Activated B cell treated with CpG ODN at 0.5 μM for 24 hours (primary cell): ENCODE measurements at regions not wholly inside any gene's neighbourhood (a gene's known extent, or its start where the extent isn't known, plus 50 kb on each side); places are given as distances from the start of the nearest gene placed in this dataset.

Source experiments
- ATAC-seq: fragments of 200-7000 bp; cut with Tn5 transposase; one replicate; pipeline ENCODE4 v1.10.0; 2021; ENCODE audit warnings: low read depth, mild to moderate bottlenecking, moderate library complexity
- CTCF ChIA-PET: fragments of 350-600 bp; sonication (Branson Sonifier 250); formaldehyde crosslinking; loops from one replicate; lab custom pipeline; 2021; ENCODE audit warnings: antibody characterized with exemption; lab: Charles Lee
- POLR2A ChIA-PET: fragments of 350-600 bp; sonication (Branson Sonifier 250); formaldehyde crosslinking; loops from one replicate; lab custom pipeline; 2021; ENCODE audit warnings: antibody characterized with exemption; lab: Charles Lee
- DNase-seq: peaks from one replicate; pipeline ENCODE4 v3.0.0; 2022
- H3K27ac Mint-ChIP-seq: one replicate; pipeline ENCODE4 v1.8.0; 2020; ENCODE audit warnings: mixed read lengths
- H3K27me3 Mint-ChIP-seq: one replicate; pipeline ENCODE4 v1.8.0; 2021; ENCODE audit warnings: mixed read lengths
- H3K36me3 Mint-ChIP-seq: one replicate; pipeline ENCODE4 v1.8.0; 2021; ENCODE audit warnings: low read depth, mixed read lengths
- H3K4me1 Mint-ChIP-seq: one replicate; pipeline ENCODE4 v1.8.0; 2021; ENCODE audit warnings: mixed read lengths
- H3K4me3 Mint-ChIP-seq: one replicate; pipeline ENCODE4 v1.8.0; 2020; ENCODE audit warnings: mild to moderate bottlenecking, mixed read lengths
- H3K9me3 Mint-ChIP-seq: one replicate; pipeline ENCODE4 v1.8.0; 2020; ENCODE audit warnings: mixed read lengths
- intact Hi-C: fragments of 100-400 bp; cut with micrococcal nuclease; formaldehyde crosslinking; loops from one replicate; pipeline ENCODE4 v1.15.1; 2024
- TF ChIP-seq, protein P1 (sequence below): fragments of 200-600 bp; IDR thresholded peaks from one replicate; pipeline ENCODE4 v1.8.0; 2022; ENCODE audit warnings: antibody characterized with exemption, mild to moderate bottlenecking

GRCh38 chr6:8278562-8278961, 156.8 kb downstream of the SLC35B3 start:
- intact Hi-C loops = no loop called here
- H3K4me1 Mint-ChIP-seq = no peaks in the 10 kb centered on the region
- CTCF ChIA-PET = no interaction called here
- POLR2A ChIA-PET = no interaction called here
- ATAC-seq = no peak
- H3K9me3 Mint-ChIP-seq = no peaks in the 10 kb centered on the region
- H3K27me3 Mint-ChIP-seq = no peaks in the 10 kb centered on the region
- DNase-seq = no peak
- H3K4me3 Mint-ChIP-seq = no peak overlapping the region
- TF ChIP-seq, protein P1, sequence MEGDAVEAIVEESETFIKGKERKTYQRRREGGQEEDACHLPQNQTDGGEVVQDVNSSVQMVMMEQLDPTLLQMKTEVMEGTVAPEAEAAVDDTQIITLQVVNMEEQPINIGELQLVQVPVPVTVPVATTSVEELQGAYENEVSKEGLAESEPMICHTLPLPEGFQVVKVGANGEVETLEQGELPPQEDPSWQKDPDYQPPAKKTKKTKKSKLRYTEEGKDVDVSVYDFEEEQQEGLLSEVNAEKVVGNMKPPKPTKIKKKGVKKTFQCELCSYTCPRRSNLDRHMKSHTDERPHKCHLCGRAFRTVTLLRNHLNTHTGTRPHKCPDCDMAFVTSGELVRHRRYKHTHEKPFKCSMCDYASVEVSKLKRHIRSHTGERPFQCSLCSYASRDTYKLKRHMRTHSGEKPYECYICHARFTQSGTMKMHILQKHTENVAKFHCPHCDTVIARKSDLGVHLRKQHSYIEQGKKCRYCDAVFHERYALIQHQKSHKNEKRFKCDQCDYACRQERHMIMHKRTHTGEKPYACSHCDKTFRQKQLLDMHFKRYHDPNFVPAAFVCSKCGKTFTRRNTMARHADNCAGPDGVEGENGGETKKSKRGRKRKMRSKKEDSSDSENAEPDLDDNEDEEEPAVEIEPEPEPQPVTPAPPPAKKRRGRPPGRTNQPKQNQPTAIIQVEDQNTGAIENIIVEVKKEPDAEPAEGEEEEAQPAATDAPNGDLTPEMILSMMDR = no peak
- H3K36me3 Mint-ChIP-seq = no peaks in the 10 kb centered on the region
- H3K27ac Mint-ChIP-seq = no peak overlapping the region

GRCh38 chr6:8277769-8278168, 157.6 kb downstream of the SLC35B3 start:
- no peak for DNase-seq
- TF ChIP-seq, protein P1 = no peak
- no peak overlapping the region for H3K27ac Mint-ChIP-seq

DNA sequence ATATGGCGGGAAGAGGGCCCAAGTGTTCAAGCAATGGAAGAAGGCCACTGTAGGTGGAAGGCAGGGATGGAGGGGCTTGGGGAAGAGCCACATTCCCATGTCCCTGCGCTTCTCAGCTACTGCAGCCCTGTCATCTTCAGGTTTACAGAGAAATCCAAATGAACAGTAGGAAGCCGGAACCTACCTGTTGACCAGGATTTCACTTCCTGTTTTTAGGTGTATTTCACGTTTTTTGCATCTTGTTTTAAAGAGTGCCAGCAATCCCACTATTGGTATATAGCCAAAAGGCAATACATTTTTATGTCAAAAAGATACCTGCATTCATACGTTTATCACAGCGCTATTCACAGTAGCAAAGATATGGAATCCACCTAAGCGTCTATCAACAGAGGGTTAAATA, 159.2 kb downstream of the SLC35B3 start:
- ATAC-seq (no peak), DNase-seq (no peak)
- intact Hi-C loops = no loop called here
- ChIA-PET POLR2A (no interaction called here), CTCF (no interaction called here)
- no peaks in the 10 kb centered on the region for H3K27me3 Mint-ChIP-seq
- H3K27ac Mint-ChIP-seq = no peak overlapping the region
- H3K9me3 Mint-ChIP-seq = no peaks in the 10 kb centered on the region
- H3K36me3 Mint-ChIP-seq = no peaks in the 10 kb centered on the region
- TF ChIP-seq, protein P1 = no peak
- no peaks in the 10 kb centered on the region for H3K4me1 Mint-ChIP-seq
- no peak overlapping the region for H3K4me3 Mint-ChIP-seq

More at GRCh38 chr6:8277769-8278168, 157.6 kb downstream of the SLC35B3 start:
- no peaks in the 10 kb centered on the region for H3K4me1 Mint-ChIP-seq
- CTCF ChIA-PET = no interaction called here
- H3K9me3 Mint-ChIP-seq = no peaks in the 10 kb centered on the region
- POLR2A ChIA-PET = no interaction called here
- H3K36me3 Mint-ChIP-seq = no peaks in the 10 kb centered on the region
- ATAC-seq = no peak
- H3K4me3 Mint-ChIP-seq = no peak overlapping the region
- no peaks in the 10 kb centered on the region for H3K27me3 Mint-ChIP-seq
- intact Hi-C loops = no loop called here

DNA sequence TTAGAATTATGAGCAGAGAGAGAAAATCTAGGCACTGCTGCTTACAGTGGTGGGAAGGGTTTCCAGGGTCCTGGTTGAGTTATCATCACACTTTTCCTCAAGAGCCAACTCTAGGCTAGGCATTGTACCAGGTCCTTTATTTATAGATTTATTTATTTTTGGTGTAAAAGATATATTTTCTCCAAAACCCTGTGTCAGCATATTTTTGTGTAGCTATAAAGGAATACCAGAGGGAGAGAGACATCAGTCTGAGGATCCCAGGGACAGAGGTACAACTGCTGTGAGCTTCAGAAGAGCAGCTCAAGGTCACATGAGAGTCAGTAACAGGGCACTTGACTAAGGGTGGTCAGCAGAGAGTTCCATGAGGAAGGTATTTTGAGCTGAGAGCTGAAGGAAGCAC, 159.7 kb downstream of the SLC35B3 start:
- ChIA-PET POLR2A (no interaction called here), CTCF (no interaction called here)
- no peaks in the 10 kb centered on the region for H3K36me3 Mint-ChIP-seq
- no peak overlapping the region for H3K4me3 Mint-ChIP-seq
- no peak for DNase-seq
- H3K27me3 Mint-ChIP-seq = no peaks in the 10 kb centered on the region
- intact Hi-C loops = no loop called here
- no peak for ATAC-seq
- H3K4me1 Mint-ChIP-seq = no peaks in the 10 kb centered on the region
- H3K27ac Mint-ChIP-seq = no peak overlapping the region
- TF ChIP-seq, protein P1 = no peak
- no peaks in the 10 kb centered on the region for H3K9me3 Mint-ChIP-seq

DNA sequence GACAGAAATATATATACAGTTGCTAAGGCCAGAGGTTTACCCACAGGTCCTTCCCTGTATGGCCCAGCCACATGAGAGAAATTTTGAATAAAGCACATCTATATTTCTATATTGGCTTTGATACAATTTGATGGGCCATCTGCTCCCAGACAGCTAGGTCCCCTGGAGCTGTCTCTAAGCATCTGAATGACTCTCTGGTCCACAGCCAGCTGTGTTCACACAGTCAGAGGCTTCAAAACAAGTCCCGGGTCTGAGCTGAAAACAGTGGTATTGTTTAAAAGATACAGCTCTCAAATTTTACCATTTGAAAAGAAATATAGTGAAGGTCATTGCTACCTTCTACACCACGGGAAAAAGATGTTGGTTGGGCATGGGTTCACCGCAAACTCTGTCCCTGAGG, 161.1 kb downstream of the SLC35B3 start:
- peaks cover 2% of the 10 kb centered on the region for H3K27me3 Mint-ChIP-seq

More for the DNA sequence above, 161.1 kb downstream of the SLC35B3 start:
- ChIA-PET POLR2A (no interaction called here), CTCF (no interaction called here)
- TF ChIP-seq, protein P1 = no peak
- H3K36me3 Mint-ChIP-seq = no peaks in the 10 kb centered on the region
- H3K4me1 Mint-ChIP-seq = no peaks in the 10 kb centered on the region
- DNase-seq (no peak), ATAC-seq (no peak)
- H3K27ac Mint-ChIP-seq = no peak overlapping the region
- intact Hi-C loops = no loop called here
- H3K9me3 Mint-ChIP-seq = no peaks in the 10 kb centered on the region
- H3K4me3 Mint-ChIP-seq = no peak overlapping the region
